Cardiac muscle cell (in vitro differentiated cells and primary cell): ENCODE measurements at regions not wholly inside any gene's neighbourhood (a gene's known extent, or its start where the extent isn't known, plus 50 kb on each side); places are given as distances from the start of the nearest gene placed in this dataset.
A peak's percentile ranks its signal among the peaks of the same experiment; 100 is the strongest.
"Not testable (repeated sequence)": the region's sequence is repeated elsewhere in the genome, so short reads cannot be mapped to it uniquely, and the experiment has no call there.

Experiments
- DNase-seq, 2 donors: peaks; one replicate each; pipeline versions ENCODE4 v3.0.0 to v3.0.0-alpha.2; 2010 to 2017; ENCODE audit warnings: low read depth in 1 of 2, low spot score in 1 of 2
- H3K27ac ChIP-seq: fragments of 200-600 bp; sonication (generic); 2 replicates; pipeline ENCODE4 v1.5.1; 2016
- H3K27me3 ChIP-seq: fragments of 200-600 bp; sonication (generic); 2 replicates; pipeline ENCODE4 v1.6.0; 2016; ENCODE audit warnings: control low read depth
- H3K36me3 ChIP-seq: fragments of 200-600 bp; sonication (generic); 2 replicates; pipeline ENCODE4 v1.5.1; 2016; ENCODE audit warnings: control low read depth
- H3K4me1 ChIP-seq: fragments of 200-600 bp; sonication (generic); 2 replicates; pipeline ENCODE4 v1.8.1; 2017; ENCODE audit warnings: low read depth, mild to moderate bottlenecking, mixed run types
- H3K4me3 ChIP-seq: fragments of 200-600 bp; sonication (generic); 2 replicates; pipeline ENCODE4 v1.5.1; 2016; ENCODE audit warnings: mild to moderate bottlenecking
- H3K9me3 ChIP-seq: fragments of 200-600 bp; sonication (generic); 2 replicates; pipeline ENCODE4 v1.5.1; 2017; ENCODE audit warnings: low read depth, mild to moderate bottlenecking, control low read depth
- TF ChIP-seq, protein P1 (sequence below): IDR thresholded peaks from 2 replicates; pipeline ENCODE4 v1.5.1; 2012; ENCODE audit warnings: low read depth, mild to moderate bottlenecking, low read length

DNA sequence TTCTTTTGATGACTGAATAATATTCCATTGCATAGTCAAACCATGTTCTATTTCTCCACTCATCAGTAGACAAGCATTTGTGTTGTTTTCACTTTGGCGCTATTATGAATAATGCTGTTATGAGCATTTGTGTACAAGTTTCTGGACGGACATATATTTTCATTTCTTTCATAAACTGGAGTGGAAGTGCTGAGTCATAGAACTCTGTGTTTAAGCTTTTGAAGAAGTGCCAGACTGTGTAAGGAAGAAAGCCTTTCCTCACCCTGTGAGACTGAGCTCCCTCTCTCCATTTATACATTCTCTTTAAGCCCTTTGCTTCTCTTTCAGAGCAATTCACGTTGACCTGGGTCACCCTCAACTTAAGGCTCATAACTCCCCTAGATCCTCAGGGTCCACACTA, 169.5 kb downstream of the OTOP1 start:
- H3K4me1 ChIP-seq, H3K27ac ChIP-seq: not testable (repeated sequence)
- DNase-seq: peak in 1 of 2 donors; percentile 60

DNA sequence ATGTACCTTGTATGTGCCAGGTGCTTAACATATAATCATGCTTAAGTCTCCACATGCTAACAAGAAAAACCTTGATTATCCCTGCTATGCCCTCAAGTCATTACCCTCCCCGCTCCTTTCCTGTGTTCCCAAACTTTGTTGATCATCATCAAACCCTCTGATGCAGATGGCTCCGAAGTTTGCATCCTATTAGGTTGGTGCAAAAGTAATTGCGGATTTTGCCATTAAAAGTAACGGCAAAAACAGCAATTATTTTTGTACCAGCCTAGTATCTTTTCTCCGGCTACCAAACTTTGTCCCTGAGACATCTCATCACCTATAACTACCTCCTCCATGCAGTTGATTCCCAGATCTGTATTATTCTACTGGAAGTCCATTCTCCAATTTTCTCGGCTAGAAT, 142.6 kb downstream of the OTOP1 start:
- not testable (repeated sequence) for H3K27me3 ChIP-seq, H3K4me3 ChIP-seq, H3K4me1 ChIP-seq, DNase-seq, H3K9me3 ChIP-seq, H3K27ac ChIP-seq, H3K36me3 ChIP-seq

More for the DNA sequence above, 169.5 kb downstream of the OTOP1 start:
- H3K4me3 ChIP-seq, H3K36me3 ChIP-seq, H3K9me3 ChIP-seq, H3K27me3 ChIP-seq: not testable (repeated sequence)

DNA sequence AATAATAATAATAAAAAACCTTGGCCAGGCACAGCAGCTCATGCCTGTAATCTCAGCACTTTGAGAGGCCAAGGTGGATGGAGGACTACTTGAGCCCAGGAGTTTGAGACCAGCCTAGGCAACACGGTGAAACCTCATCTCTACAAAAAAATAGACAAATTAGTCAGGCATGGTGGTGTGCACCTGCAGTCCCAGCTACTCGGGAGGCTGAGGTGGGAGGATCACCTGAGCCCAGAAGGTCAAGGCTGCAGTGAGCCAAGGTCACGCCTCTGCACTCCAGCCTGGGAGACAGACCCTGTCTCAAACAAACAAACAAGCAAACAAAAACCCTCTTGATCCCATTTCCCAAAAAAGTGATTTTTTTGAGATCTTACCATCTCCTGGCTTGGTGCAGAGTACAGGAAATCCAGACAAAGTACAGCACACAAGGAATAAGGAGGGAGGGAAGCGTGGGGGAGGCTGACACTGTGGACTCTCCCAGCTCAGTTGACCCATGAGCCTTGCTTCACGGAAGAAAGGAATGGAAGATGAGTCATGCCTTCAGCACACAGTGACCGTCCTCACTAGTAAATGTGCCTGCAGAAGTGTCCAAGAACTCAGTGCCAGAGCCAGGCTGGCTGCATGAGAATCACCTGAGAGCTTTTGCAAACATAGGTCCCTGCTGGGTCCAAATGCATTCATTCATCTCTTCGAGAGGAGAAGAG, 136.9 kb downstream of the OTOP1 start:
- H3K36me3 ChIP-seq, H3K4me3 ChIP-seq, H3K4me1 ChIP-seq, H3K27me3 ChIP-seq, H3K27ac ChIP-seq, H3K9me3 ChIP-seq: not testable (repeated sequence)
- peak in 1 of 2 donors; percentile 27 for DNase-seq

DNA sequence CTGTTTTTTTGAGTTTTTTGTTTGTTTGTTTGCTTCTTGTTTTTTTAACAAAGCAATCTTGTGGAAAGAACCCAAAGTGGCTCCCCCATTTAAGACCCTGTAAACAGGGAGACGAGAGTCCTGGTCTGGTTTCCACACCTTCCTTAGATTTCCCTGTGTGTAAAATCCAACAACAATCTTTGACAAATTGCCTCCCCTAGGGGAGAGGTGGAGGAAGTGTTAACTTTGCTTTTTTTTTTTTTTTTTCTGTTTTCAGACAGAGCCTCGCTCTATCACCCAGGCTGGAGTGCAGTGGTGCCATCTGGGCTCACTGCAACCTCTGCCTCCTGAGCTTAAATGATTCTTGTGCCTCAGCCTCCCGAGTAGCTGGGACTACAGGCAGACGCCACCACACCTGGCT, 136.0 kb downstream of the OTOP1 start:
- TF ChIP-seq, protein P1, sequence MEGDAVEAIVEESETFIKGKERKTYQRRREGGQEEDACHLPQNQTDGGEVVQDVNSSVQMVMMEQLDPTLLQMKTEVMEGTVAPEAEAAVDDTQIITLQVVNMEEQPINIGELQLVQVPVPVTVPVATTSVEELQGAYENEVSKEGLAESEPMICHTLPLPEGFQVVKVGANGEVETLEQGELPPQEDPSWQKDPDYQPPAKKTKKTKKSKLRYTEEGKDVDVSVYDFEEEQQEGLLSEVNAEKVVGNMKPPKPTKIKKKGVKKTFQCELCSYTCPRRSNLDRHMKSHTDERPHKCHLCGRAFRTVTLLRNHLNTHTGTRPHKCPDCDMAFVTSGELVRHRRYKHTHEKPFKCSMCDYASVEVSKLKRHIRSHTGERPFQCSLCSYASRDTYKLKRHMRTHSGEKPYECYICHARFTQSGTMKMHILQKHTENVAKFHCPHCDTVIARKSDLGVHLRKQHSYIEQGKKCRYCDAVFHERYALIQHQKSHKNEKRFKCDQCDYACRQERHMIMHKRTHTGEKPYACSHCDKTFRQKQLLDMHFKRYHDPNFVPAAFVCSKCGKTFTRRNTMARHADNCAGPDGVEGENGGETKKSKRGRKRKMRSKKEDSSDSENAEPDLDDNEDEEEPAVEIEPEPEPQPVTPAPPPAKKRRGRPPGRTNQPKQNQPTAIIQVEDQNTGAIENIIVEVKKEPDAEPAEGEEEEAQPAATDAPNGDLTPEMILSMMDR: peak; percentile 18
- not testable (repeated sequence) for H3K4me3 ChIP-seq, H3K36me3 ChIP-seq, DNase-seq, H3K27ac ChIP-seq, H3K4me1 ChIP-seq, H3K9me3 ChIP-seq, H3K27me3 ChIP-seq

DNA sequence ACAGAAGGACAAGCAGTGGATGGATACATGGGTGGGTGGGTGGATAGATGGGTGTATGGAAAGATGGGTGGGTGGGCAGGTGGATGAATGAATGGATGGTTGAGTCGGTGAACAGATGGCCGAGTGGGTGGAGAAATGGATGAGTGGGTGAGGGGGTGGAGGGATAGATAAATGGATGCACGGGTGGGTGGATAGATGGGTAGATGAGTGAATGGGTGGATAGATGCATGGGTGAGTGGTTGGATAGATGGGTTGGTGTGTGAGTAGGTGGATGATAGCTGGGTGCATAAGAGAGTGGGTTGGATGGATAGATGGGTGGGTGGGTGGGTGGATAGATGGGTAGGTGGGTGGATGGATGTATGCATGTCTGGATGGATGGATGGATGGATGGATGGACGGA, 134.6 kb downstream of the OTOP1 start:
- H3K27me3 ChIP-seq, H3K4me3 ChIP-seq, H3K36me3 ChIP-seq, H3K27ac ChIP-seq, H3K4me1 ChIP-seq, DNase-seq, H3K9me3 ChIP-seq: not testable (repeated sequence)

DNA sequence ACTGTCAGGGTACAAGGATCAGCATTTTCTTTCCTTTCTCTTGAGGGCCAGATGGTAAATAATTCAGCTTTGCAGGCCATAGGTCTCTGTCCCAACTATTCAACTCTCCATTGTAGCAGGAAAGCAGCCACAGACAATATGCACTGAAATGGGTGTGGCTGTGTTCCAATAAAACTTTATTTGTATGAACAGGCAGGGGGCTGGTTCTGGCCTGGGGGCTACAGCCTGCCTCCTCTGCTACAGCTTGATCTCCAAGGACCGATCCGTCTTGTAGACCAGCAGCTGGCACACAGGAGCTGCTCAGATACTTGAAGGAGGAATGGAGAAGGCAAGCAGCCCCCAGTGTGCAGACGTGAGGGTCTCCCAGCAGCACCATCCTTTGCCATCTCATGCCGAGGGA, 127.1 kb downstream of the OTOP1 start:
- H3K27me3 ChIP-seq, H3K36me3 ChIP-seq, DNase-seq, H3K4me1 ChIP-seq, H3K9me3 ChIP-seq, H3K27ac ChIP-seq, H3K4me3 ChIP-seq: not testable (repeated sequence)

DNA sequence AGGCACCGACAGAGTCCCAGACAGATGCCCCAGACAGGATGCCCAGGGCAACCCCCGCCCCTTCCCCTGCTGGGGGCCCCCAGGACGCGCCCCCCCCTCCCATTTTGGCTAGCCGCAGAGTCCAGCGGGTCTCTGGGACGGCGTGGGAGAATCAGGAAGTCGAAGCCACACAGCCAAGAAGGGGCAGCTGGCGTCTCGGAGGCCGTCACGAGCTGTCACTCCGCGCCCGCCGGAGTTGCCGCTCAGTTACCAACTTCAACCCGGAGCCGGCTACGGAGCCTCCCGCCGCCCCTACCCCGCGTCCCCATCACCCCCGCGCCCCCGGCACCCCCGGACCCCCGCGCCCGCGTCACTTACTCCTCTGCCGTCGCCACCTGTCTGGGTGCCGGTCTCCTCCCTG, 119.8 kb downstream of the OTOP1 start:
- Histone ChIP-seq H3K27me3 (peaks cover 21% of the 10 kb centered on the region), H3K4me3 (peak overlapping the region; percentile 60)
- H3K9me3 ChIP-seq, H3K36me3 ChIP-seq, H3K27ac ChIP-seq, H3K4me1 ChIP-seq: not testable (repeated sequence)
- peak in 1 of 2 donors; percentile 1 for DNase-seq

DNA sequence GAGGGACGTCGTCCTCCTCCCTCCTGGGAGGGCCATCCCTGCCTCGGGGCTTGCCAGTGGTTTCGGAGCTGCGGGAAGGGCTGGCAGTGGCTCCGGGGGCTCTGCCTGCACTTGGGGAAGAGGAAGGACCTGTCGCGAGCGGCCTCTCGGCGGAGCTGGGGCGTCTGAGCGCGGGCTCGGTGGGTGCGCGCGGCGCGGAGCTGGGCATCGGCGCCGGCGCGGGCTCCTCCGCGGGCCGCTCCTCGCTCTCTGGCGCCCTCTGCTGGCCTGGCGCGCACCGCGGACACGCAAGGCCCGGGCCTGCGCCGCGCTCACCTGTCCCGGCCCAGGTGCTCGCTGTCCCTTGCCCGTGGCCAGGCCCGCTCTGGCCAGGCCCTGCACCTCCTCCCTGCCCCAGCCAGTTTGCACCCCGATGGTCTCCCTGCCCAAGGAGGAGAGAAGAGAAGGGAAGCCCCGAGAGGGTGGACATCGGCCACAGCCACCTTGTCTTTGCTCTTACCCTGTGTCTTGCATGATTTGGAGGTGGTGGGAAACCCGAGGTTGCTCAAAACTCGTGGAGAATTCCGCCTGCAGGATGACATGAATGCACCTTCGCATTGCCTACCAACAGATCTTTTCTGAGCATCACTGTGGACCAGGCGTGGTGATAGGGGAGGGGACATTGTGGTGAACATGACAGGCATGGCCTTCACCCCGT, 119.2 kb downstream of the OTOP1 start:
- TF ChIP-seq, protein P1: peak; percentile 53
- not testable (repeated sequence) for H3K36me3 ChIP-seq, H3K27ac ChIP-seq, H3K9me3 ChIP-seq, H3K4me1 ChIP-seq
- H3K27me3 ChIP-seq: peaks cover 21% of the 10 kb centered on the region
- peak overlapping the region; percentile 60 for H3K4me3 ChIP-seq
- peak; percentile 58 to 83 for DNase-seq

DNA sequence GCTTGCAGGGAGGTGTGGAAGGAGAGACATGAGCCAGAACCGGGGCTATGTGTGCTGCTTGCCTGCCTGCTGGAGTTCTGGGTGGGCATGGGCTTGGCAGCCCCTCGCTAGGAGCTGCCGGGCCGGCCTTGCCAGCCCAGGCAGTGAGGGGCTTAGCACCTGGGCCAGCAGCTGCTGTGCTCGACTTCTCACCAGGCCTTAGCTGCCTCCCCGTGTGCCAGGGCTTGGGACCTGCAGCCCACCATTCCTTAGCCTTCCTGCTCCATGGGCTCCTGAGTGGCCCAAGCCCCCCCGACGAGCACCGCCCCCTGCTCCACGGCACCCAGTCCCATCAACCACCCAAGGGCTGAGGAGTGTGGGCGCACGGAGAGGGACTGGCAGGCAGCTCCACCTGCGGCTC, 111.3 kb downstream of the OTOP1 start:
- not testable (repeated sequence) for DNase-seq, H3K36me3 ChIP-seq, H3K4me1 ChIP-seq, H3K9me3 ChIP-seq, H3K4me3 ChIP-seq, H3K27ac ChIP-seq, H3K27me3 ChIP-seq

DNA sequence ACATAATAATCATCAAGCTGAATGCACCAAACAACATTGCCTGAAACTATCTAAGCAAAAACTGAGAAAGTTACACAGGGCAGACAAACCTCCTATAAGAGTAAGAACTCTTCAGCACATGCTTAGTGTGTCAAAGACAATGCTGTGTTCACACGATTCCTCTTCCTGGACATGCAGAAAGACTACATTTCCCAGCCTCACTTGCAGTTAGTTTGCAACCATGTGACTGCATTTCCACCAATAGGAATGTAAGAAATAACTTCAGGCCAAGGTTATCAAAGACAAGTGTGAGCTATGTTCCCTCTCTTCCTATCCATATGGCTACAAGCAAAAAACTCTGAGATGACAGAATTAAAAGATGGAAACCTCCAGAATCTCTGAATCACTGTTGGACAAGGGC, 109.8 kb downstream of the OTOP1 start:
- peak in 1 of 2 donors; percentile 17 for DNase-seq
- not testable (repeated sequence) for H3K4me1 ChIP-seq, H3K27ac ChIP-seq, H3K4me3 ChIP-seq, H3K27me3 ChIP-seq, H3K36me3 ChIP-seq, H3K9me3 ChIP-seq

DNA sequence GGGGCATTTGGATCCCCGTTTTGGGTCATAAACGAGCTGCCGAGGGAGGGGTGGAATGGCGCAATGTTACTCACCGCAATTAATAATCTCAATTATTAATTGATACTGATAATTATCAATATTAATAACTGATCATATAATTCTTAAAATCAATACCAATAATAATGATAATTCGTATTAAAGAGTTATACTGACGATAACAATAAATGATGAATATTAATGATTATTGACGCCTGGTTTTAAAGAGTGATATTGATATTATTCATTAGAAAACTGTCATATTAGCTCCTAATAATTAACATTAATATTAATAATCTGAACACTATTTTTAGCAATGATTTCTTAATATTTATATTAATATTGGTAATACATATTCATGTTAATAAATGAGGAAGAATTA, 92.4 kb downstream of the OTOP1 start:
- not testable (repeated sequence) for H3K27ac ChIP-seq, DNase-seq, H3K27me3 ChIP-seq, H3K9me3 ChIP-seq, H3K36me3 ChIP-seq, H3K4me3 ChIP-seq, H3K4me1 ChIP-seq

DNA sequence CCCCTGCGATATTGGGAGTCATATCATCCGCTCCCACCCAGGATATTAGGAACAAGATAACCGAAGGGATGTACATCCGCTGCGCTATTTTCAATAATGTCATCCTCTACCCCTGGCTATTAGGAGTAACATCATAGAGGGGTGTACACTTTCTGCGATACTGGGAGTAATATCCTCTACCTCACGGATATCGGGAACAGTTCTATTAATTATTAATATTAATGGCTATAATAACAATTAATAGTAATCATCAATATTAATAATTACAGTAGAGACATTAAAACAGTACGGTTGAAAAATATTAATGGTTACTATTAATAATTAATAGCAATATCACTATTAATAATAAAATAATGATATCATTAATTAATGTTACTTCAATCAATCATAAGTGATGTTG, 90.1 kb downstream of the OTOP1 start:
- H3K27me3 ChIP-seq, DNase-seq, H3K27ac ChIP-seq, H3K9me3 ChIP-seq, H3K4me1 ChIP-seq, H3K36me3 ChIP-seq, H3K4me3 ChIP-seq: not testable (repeated sequence)
